H1 (cell line): ENCODE measurements at regions not wholly inside any gene's neighbourhood (a gene's known extent, or its start where the extent isn't known, plus 50 kb on each side); places are given as distances from the start of the nearest gene placed in this dataset.

ENCODE experiments used
- MAX ChIP-seq: IDR thresholded peaks from 2 replicates; pipeline ENCODE4 v1.6.1; 2012; ENCODE audit warnings: inconsistent platforms
- POLR2AphosphoS5 ChIP-seq: IDR thresholded peaks from 2 replicates; pipeline ENCODE4 v1.6.1; 2011; ENCODE audit warnings: low read depth, low read length
- RNF2 ChIP-seq: fragments of 200-900, 300-1000 bp; sonication (generic); IDR thresholded peaks from 2 replicates; pipeline ENCODE4 v1.7.1; 2016; ENCODE audit warnings: borderline replicate concordance, low read depth, mild to moderate bottlenecking, antibody characterized with exemption, low read length; ENCODE audit not compliant: poor library complexity, severe bottlenecking; ENCODE audit errors: missing control alignments
- SIX5 ChIP-seq: IDR thresholded peaks from 2 replicates; pipeline ENCODE4 v1.6.1; 2011; ENCODE audit warnings: mild to moderate bottlenecking, low read depth, low read length
- YY1 ChIP-seq: IDR thresholded peaks from 2 replicates; pipeline ENCODE4 v1.6.1; 2011; ENCODE audit warnings: low read depth, mild to moderate bottlenecking, low read length

DNA sequence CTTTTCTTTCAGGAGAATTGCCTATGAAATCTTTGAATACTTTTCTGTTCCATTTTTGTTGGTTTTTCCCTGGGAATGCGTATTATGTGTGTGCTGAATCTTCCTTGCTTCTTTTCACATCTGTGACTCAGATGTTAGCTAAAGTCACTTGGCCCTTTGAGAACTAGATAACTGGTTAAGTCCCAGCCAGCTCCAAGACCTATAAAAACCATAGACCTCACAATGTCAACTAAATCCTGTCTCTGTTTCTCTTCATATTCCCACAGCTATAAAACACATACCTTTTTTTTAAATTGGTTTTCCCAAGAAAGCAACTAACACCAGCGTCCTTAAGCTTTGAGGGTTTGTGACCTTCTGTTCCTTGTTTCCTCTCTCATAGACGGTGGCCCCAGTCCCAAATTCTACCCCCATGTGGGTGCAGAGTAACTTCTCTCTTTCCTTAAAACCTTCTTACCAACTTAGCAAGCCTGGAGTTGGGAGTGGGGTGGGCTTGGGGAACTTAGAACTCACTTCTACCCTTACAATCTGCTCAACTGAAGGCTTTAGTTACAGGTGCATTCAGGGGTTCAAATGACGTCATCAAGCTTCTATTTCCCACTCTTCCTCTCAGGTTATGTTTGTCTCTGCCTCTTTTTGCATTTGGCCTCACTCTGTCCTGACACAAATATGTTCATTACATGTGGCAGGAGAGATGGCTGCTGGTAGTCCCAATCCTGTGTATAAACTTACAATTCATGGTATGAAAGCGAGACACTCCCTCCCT is 58.1 kb upstream of the TGIF1 start (continued):
- no peak for TF ChIP-seq YY1
- no peak for TF ChIP-seq POLR2AphosphoS5
- TF ChIP-seq MAX: no peak
- no peak for TF ChIP-seq SIX5
- no peak for TF ChIP-seq RNF2
- TF ChIP-seq, all 59 proteins: peak for 0
